Duodenal mucosa (tissue), 2 donors: ENCODE measurements at regions not wholly inside any gene's neighbourhood (a gene's known extent, or its start where the extent isn't known, plus 50 kb on each side); places are given as distances from the start of the nearest gene placed in this dataset.

ENCODE experiments used
- H3K27ac ChIP-seq: one replicate; pipeline ENCODE4 v1.7.0; 2013; ENCODE audit warnings: low read depth, low read length
- H3K27me3 ChIP-seq, 2 donors: one replicate each; pipeline ENCODE4 v1.7.0; 2013; ENCODE audit warnings: low read length in 2 of 2, control low read depth in 1 of 2; ENCODE audit not compliant: insufficient read depth in 2 of 2, control insufficient read depth in 1 of 2
- H3K36me3 ChIP-seq, 2 donors: one replicate each; pipeline ENCODE4 v1.7.0; 2013; ENCODE audit warnings: low read length in 2 of 2, control low read depth in 1 of 2; ENCODE audit not compliant: insufficient read depth in 2 of 2, control insufficient read depth in 1 of 2
- H3K4me1 ChIP-seq, 2 donors: one replicate each; pipeline ENCODE4 v1.7.0; 2013; ENCODE audit warnings: low read length in 2 of 2, control low read depth in 1 of 2; ENCODE audit not compliant: insufficient read depth in 2 of 2, control insufficient read depth in 1 of 2
- H3K4me3 ChIP-seq, 2 donors: one replicate each; pipeline ENCODE4 v1.7.0; 2013; ENCODE audit warnings: low read length in 2 of 2, low read depth in 1 of 2
- H3K9ac ChIP-seq, 2 donors: one replicate each; pipeline ENCODE4 v1.7.0; 2013; ENCODE audit warnings: low read length in 2 of 2, low read depth in 1 of 2
- H3K9me3 ChIP-seq, 2 donors: one replicate each; pipeline ENCODE4 v1.7.0; 2013; ENCODE audit warnings: low read length in 2 of 2, control low read depth in 1 of 2; ENCODE audit not compliant: control insufficient read depth in 1 of 2

GRCh38 chr16:65781363-65781762 lies 585.1 kb upstream of the CDH5 start:
- no peaks in the 10 kb centered on the region for H3K4me1 ChIP-seq
- peaks cover 0 to 3% of the 10 kb centered on the region in 2 donors for H3K9me3 ChIP-seq
- H3K4me3 ChIP-seq: no peak overlapping the region
- no peaks in the 10 kb centered on the region for H3K27me3 ChIP-seq
- no peak overlapping the region for H3K9ac ChIP-seq
- H3K36me3 ChIP-seq: no peaks in the 10 kb centered on the region
- H3K27ac ChIP-seq: no peak overlapping the region

GRCh38 chr16:65779201-65779600 lies 587.3 kb upstream of the CDH5 start:
- Histone ChIP-seq H3K9ac (no peak overlapping the region), H3K27me3 (no peaks in the 10 kb centered on the region), H3K27ac (no peak overlapping the region), H3K4me3 (no peak overlapping the region), H3K4me1 (no peaks in the 10 kb centered on the region), H3K36me3 (no peaks in the 10 kb centered on the region), H3K9me3 (no peaks in the 10 kb centered on the region)

- Histone ChIP-seq H3K9me3 (peaks cover 0 to 4% of the 10 kb centered on the region in 2 donors), H3K27me3 (no peaks in the 10 kb centered on the region), H3K36me3 (no peaks in the 10 kb centered on the region), H3K4me3 (no peak overlapping the region), H3K27ac (no peak overlapping the region), H3K4me1 (no peaks in the 10 kb centered on the region), H3K9ac (no peak overlapping the region)
These were observed 589.8 kb upstream of the CDH5 start for GRCh38 chr16:65776639-65777183.

GRCh38 chr16:65775829-65776228 lies 590.7 kb upstream of the CDH5 start:
- Histone ChIP-seq H3K27me3 (no peaks in the 10 kb centered on the region), H3K9ac (no peak overlapping the region), H3K27ac (no peak overlapping the region), H3K4me3 (no peak overlapping the region), H3K9me3 (peaks cover 0 to 6% of the 10 kb centered on the region in 2 donors), H3K36me3 (no peaks in the 10 kb centered on the region), H3K4me1 (no peaks in the 10 kb centered on the region)

GRCh38 chr16:65774350-65774749 lies 592.1 kb upstream of the CDH5 start:
- Histone ChIP-seq H3K27me3 (no peaks in the 10 kb centered on the region), H3K9ac (no peak overlapping the region), H3K4me3 (no peak overlapping the region), H3K9me3 (peaks cover 0 to 11% of the 10 kb centered on the region in 2 donors), H3K36me3 (no peaks in the 10 kb centered on the region), H3K4me1 (no peaks in the 10 kb centered on the region), H3K27ac (no peak overlapping the region)

- Histone ChIP-seq H3K27ac (no peak overlapping the region), H3K27me3 (no peaks in the 10 kb centered on the region), H3K36me3 (no peaks in the 10 kb centered on the region), H3K4me1 (no peaks in the 10 kb centered on the region), H3K9me3 (peaks cover 0 to 11% of the 10 kb centered on the region in 2 donors), H3K9ac (no peak overlapping the region), H3K4me3 (no peak overlapping the region)
These were observed 593.1 kb upstream of the CDH5 start for GRCh38 chr16:65773301-65773874.

- Histone ChIP-seq H3K9ac (no peak overlapping the region), H3K36me3 (no peaks in the 10 kb centered on the region), H3K4me1 (no peaks in the 10 kb centered on the region), H3K27me3 (no peaks in the 10 kb centered on the region), H3K4me3 (no peak overlapping the region), H3K9me3 (peaks cover 0 to 11% of the 10 kb centered on the region in 2 donors), H3K27ac (no peak overlapping the region)
These were observed 594.3 kb upstream of the CDH5 start for GRCh38 chr16:65772134-65772732.

GRCh38 chr16:65771707-65772106 lies 594.8 kb upstream of the CDH5 start:
- no peaks in the 10 kb centered on the region for H3K36me3 ChIP-seq
- no peak overlapping the region for H3K9ac ChIP-seq
- H3K27me3 ChIP-seq: no peaks in the 10 kb centered on the region
- H3K9me3 ChIP-seq: peaks cover 0 to 11% of the 10 kb centered on the region in 2 donors
- no peak overlapping the region for H3K4me3 ChIP-seq
- H3K4me1 ChIP-seq: no peaks in the 10 kb centered on the region
- H3K27ac ChIP-seq: no peak overlapping the region

- no peaks in the 10 kb centered on the region for H3K27me3 ChIP-seq
- no peak overlapping the region for H3K4me3 ChIP-seq
- H3K4me1 ChIP-seq: no peaks in the 10 kb centered on the region
- H3K27ac ChIP-seq: no peak overlapping the region
- no peaks in the 10 kb centered on the region for H3K36me3 ChIP-seq
- no peak overlapping the region for H3K9ac ChIP-seq
- H3K9me3 ChIP-seq: peaks cover 0 to 11% of the 10 kb centered on the region in 2 donors
These were observed 595.7 kb upstream of the CDH5 start for GRCh38 chr16:65770752-65771151.

- Histone ChIP-seq H3K9ac (no peak overlapping the region), H3K4me1 (no peaks in the 10 kb centered on the region), H3K9me3 (peaks cover 0 to 11% of the 10 kb centered on the region in 2 donors), H3K27me3 (no peaks in the 10 kb centered on the region), H3K4me3 (no peak overlapping the region), H3K36me3 (no peaks in the 10 kb centered on the region), H3K27ac (no peak overlapping the region)
These were observed 596.6 kb upstream of the CDH5 start for GRCh38 chr16:65769776-65770438.
